ENCODE measurements at regions not wholly inside any gene's neighbourhood (a gene's known extent, or its start where the extent isn't known, plus 50 kb on each side); places are given as distances from the start of the nearest gene placed in this dataset.
"Not testable (repeated sequence)": the region's sequence is repeated elsewhere in the genome, so short reads cannot be mapped to it uniquely, and the experiment has no call there.

- no peak for DNase-seq
These were observed 232.7 kb upstream of the MAP2 start for GRCh38 chr2:209191139-209191538.

- no peak for DNase-seq
These were observed 229.1 kb upstream of the MAP2 start for GRCh38 chr2:209194717-209195116.

GRCh38 chr2:209208211-209208610 is 215.6 kb upstream of the MAP2 start:
- DNase-seq: peak; percentile 50

- no peak for DNase-seq
These were observed 213.9 kb upstream of the MAP2 start for GRCh38 chr2:209209943-209210342.

- DNase-seq: no peak
These were observed 193.3 kb upstream of the MAP2 start for GRCh38 chr2:209230560-209230959.

GRCh38 chr2:209236377-209236776 is 187.5 kb upstream of the MAP2 start:
- no peak for DNase-seq

GRCh38 chr2:209238765-209239584 is 184.9 kb upstream of the MAP2 start:
- no peak for DNase-seq

- DNase-seq: no peak
These were observed 184.3 kb upstream of the MAP2 start for GRCh38 chr2:209239585-209239938.

GRCh38 chr2:209240204-209240603 is 183.6 kb upstream of the MAP2 start:
- DNase-seq: no peak

- no peak for DNase-seq
These were observed 170.3 kb upstream of the MAP2 start for GRCh38 chr2:209253544-209253943.

- no peak for DNase-seq
These were observed 164.1 kb upstream of the MAP2 start for GRCh38 chr2:209259767-209260166.

GRCh38 chr2:209260281-209260680 is 163.6 kb upstream of the MAP2 start:
- DNase-seq: no peak

- not testable (repeated sequence) for DNase-seq
These were observed 162.3 kb upstream of the MAP2 start for GRCh38 chr2:209261366-209262053.

GRCh38 chr2:209269024-209269423 is 154.8 kb upstream of the MAP2 start:
- no peak for DNase-seq

- no peak for DNase-seq
These were observed 147.8 kb upstream of the MAP2 start for GRCh38 chr2:209276000-209276399.

- DNase-seq: no peak
These were observed 146.4 kb upstream of the MAP2 start for GRCh38 chr2:209277444-209277843.

- DNase-seq: no peak
These were observed 125.2 kb upstream of the MAP2 start for GRCh38 chr2:209298601-209299000.

GRCh38 chr2:209299478-209299877 is 124.4 kb upstream of the MAP2 start:
- not testable (repeated sequence) for DNase-seq

GRCh38 chr2:209300766-209301165 is 123.1 kb upstream of the MAP2 start:
- DNase-seq: not testable (repeated sequence)

- DNase-seq: no peak
These were observed 118.8 kb upstream of the MAP2 start for GRCh38 chr2:209305026-209305425.

- no peak for DNase-seq
These were observed 118.1 kb upstream of the MAP2 start for GRCh38 chr2:209305746-209306196.

GRCh38 chr2:209307161-209308001 is 116.5 kb upstream of the MAP2 start:
- DNase-seq: no peak

GRCh38 chr2:209308415-209308814 is 115.4 kb upstream of the MAP2 start:
- no peak for DNase-seq
